Endothelial cell of umbilical vein (primary cell): ENCODE measurements at regions not wholly inside any gene's neighbourhood (a gene's known extent, or its start where the extent isn't known, plus 50 kb on each side); places are given as distances from the start of the nearest gene placed in this dataset.

ENCODE experiments used
- BruUV-seq: library from RNA; stranded (reverse); fragments of 400-500 nt; replicated peaks from 2 replicates; lab custom pipeline; 2021; lab: Mats Ljungman, UMichigan
- CTCF ChIA-PET: fragments of 300-600, 350-600 bp; sonication (Branson Sonifier 250); formaldehyde crosslinking; loops from one replicate; lab custom pipeline; 2021; ENCODE audit warnings: antibody characterized with exemption, inconsistent platforms; lab: Charles Lee
- POLR2A ChIA-PET: fragments of 300-600, 350-600 bp; sonication (Branson Sonifier 250); formaldehyde crosslinking; loops from one replicate; lab custom pipeline; 2021; ENCODE audit warnings: antibody characterized with exemption, inconsistent platforms; lab: Charles Lee
- DNase-seq: peaks from one replicate; pipeline ENCODE4 v3.0.0-alpha.2; 2011; ENCODE audit warnings: low read depth, low spot score
- FAIRE-seq: peaks from 2 replicates; lab custom pipeline; 2011; peaks lifted over from hg19 to GRCh38; lab: Jason Lieb, UNC
- H2AFZ ChIP-seq: 2 replicates; pipeline ENCODE4 v1.6.0; 2012; ENCODE audit warnings: low read depth, low read length, control low read depth, inconsistent platforms
- H3K27ac ChIP-seq: 2 replicates; pipeline ENCODE4 v1.5.1; 2011; ENCODE audit warnings: low read depth, mild to moderate bottlenecking, control low read depth, low read length, moderate library complexity; ENCODE audit not compliant: insufficient read depth
- H3K27me3 ChIP-seq, 2 experiments: 2 replicates each; pipeline versions ENCODE4 v1.6.0 to v1.6.1; 2011; ENCODE audit warnings: low read length in 2 of 2, mixed read lengths in 1 of 2; ENCODE audit not compliant: control insufficient read depth in 2 of 2, insufficient read depth in 2 of 2
- H3K36me3 ChIP-seq, 2 experiments: 2 replicates in 1 of 2; 3 replicates in 1 of 2; pipeline ENCODE4 v1.5.1; 2011; ENCODE audit warnings: low read length in 2 of 2, mild to moderate bottlenecking in 1 of 2, moderate library complexity in 1 of 2; ENCODE audit not compliant: control insufficient read depth in 2 of 2, insufficient read depth in 2 of 2; ENCODE audit errors: extremely low read depth in 1 of 2
- H3K4me1 ChIP-seq: 3 replicates; pipeline ENCODE4 v1.5.1; 2011; ENCODE audit warnings: mild to moderate bottlenecking, low read length; ENCODE audit not compliant: control insufficient read depth, insufficient read depth; ENCODE audit errors: extremely low read depth
- H3K4me2 ChIP-seq: 2 replicates; pipeline ENCODE4 v1.6.1; 2011; ENCODE audit warnings: low read length, control low read depth, mixed read lengths; ENCODE audit not compliant: insufficient read depth
- H3K4me3 ChIP-seq, 3 experiments: fragments of 200-600 bp in 1 of 3; sonication (generic), shearing (Covaris generic) in 1 of 3; replicated peaks in 1 of 3; 2 replicates each; pipeline ENCODE4 v1.5.1; 2011 to 2016; ENCODE audit warnings: control low read depth in 3 of 3, low read length in 3 of 3, mild to moderate bottlenecking in 2 of 3, inconsistent platforms in 1 of 3, low read depth in 1 of 3, moderate library complexity in 1 of 3; ENCODE audit not compliant: insufficient read depth in 1 of 3
- H3K79me2 ChIP-seq: 2 replicates; pipeline ENCODE4 v1.6.0; 2012; ENCODE audit warnings: low read length, inconsistent platforms; ENCODE audit not compliant: control insufficient read depth, insufficient read depth
- H3K9ac ChIP-seq: replicated peaks from 2 replicates; pipeline ENCODE3; 2011; ENCODE audit warnings: low read length, control low read depth; ENCODE audit not compliant: insufficient read depth; ENCODE audit errors: extremely low read depth
- H3K9me1 ChIP-seq: replicated peaks from 3 replicates; pipeline ENCODE4 v1.6.0; 2011; ENCODE audit warnings: mild to moderate bottlenecking, low read length; ENCODE audit not compliant: control insufficient read depth, insufficient read depth; ENCODE audit errors: extremely low read depth
- H3K9me3 ChIP-seq: replicated peaks from 2 replicates; pipeline ENCODE4 v1.5.1; 2012; ENCODE audit warnings: low read length, inconsistent platforms; ENCODE audit not compliant: control insufficient read depth, insufficient read depth
- H4K20me1 ChIP-seq: replicated peaks from 2 replicates; pipeline ENCODE3; 2011; ENCODE audit warnings: mild to moderate bottlenecking, low read length; ENCODE audit not compliant: control insufficient read depth, insufficient read depth; ENCODE audit errors: extremely low read depth
- CTCF ChIP-seq, 2 donors: IDR thresholded peaks; 1 replicate in 1 of 2; 2 replicates in 1 of 2; pipeline ENCODE4 v1.5.1; 2011; ENCODE audit warnings: low read length in 2 of 2, mild to moderate bottlenecking in 2 of 2, moderate library complexity in 2 of 2, control low read depth in 1 of 2, inconsistent platforms in 1 of 2, low read depth in 1 of 2; ENCODE audit not compliant: insufficient read depth in 1 of 2; ENCODE audit errors: extremely low read depth in 1 of 2
- EZH2 ChIP-seq: IDR thresholded peaks from 2 replicates; pipeline ENCODE4 v1.6.1; 2012; ENCODE audit warnings: borderline replicate concordance, low read depth, mild to moderate bottlenecking, moderate library complexity, low read length, inconsistent platforms; ENCODE audit not compliant: severe bottlenecking
- FOS ChIP-seq: IDR thresholded peaks from 2 replicates; pipeline ENCODE4 v1.6.1; 2011; ENCODE audit warnings: mild to moderate bottlenecking, low read length, moderate library complexity, borderline replicate concordance; ENCODE audit not compliant: insufficient read depth
- GATA2 ChIP-seq: IDR thresholded peaks from 2 replicates; pipeline ENCODE4 v1.7.0; 2011; ENCODE audit warnings: low read depth, mild to moderate bottlenecking, moderate library complexity, mixed read lengths, low read length; ENCODE audit not compliant: insufficient read length, insufficient read depth
- JUN ChIP-seq: IDR thresholded peaks from 2 replicates; pipeline ENCODE4 v1.6.1; 2011; ENCODE audit warnings: borderline replicate concordance, low read depth; ENCODE audit not compliant: insufficient read length, insufficient read depth
- MAX ChIP-seq: IDR thresholded peaks from 2 replicates; pipeline ENCODE4 v1.6.1; 2011; ENCODE audit not compliant: insufficient read depth, insufficient read length
- MYC ChIP-seq: IDR thresholded peaks from one replicate; pipeline ENCODE4 v1.6.1; 2011; ENCODE audit warnings: mild to moderate bottlenecking, low read depth, low read length
- POLR2A ChIP-seq: IDR thresholded peaks from 2 replicates; pipeline ENCODE4 v1.6.1; 2012; ENCODE audit warnings: low read depth, mild to moderate bottlenecking, control low read depth, low read length
- POLR2AphosphoS5 ChIP-seq: IDR thresholded peaks from 2 replicates; pipeline ENCODE4 v1.6.1; 2012; ENCODE audit warnings: low read depth, mild to moderate bottlenecking, control low read depth, low read length, moderate library complexity; ENCODE audit not compliant: insufficient read depth
- dilution Hi-C: fragments of 300-500 bp; cut with MboI; formaldehyde crosslinking; loops from one replicate; pipeline ENCODE4 v1.15.0; 2019; ENCODE audit warnings: low sequenced_read_pairs; ENCODE audit not compliant: extremely low pct_ligation_motif_present
- intact Hi-C: fragments of 100-400 bp; cut with micrococcal nuclease; formaldehyde crosslinking; loops from one replicate; pipeline ENCODE4 v1.10.0; 2022

- Histone ChIP-seq H3K36me3 (no peaks in the 10 kb centered on the region), H2AFZ (no peak overlapping the region), H3K9me3 (no peaks in the 10 kb centered on the region), H4K20me1 (no peaks in the 10 kb centered on the region), H3K9me1 (no peaks in the 10 kb centered on the region), H3K4me3 (no peak overlapping the region), H3K4me2 (no peak overlapping the region), H3K4me1 (no peaks in the 10 kb centered on the region), H3K9ac (no peak overlapping the region), H3K27ac (no peak overlapping the region), H3K27me3 (no peaks in the 10 kb centered on the region), H3K79me2 (no peaks in the 10 kb centered on the region)
- no peak for DNase-seq
- no peak for TF ChIP-seq JUN
- no peak for TF ChIP-seq POLR2A
- no peak for TF ChIP-seq EZH2
- no peak for TF ChIP-seq MYC
- no peak for TF ChIP-seq MAX
- no peak for TF ChIP-seq POLR2AphosphoS5
- TF ChIP-seq GATA2 = no peak
- no peak for TF ChIP-seq CTCF (IDR thresholded peaks at IDR 0.05; ENCODE audit: extremely low read depth in 1 of 2, insufficient read depth in 1 of 2, low read depth in 1 of 2, low read length in 2 of 2)
- no peak for TF ChIP-seq FOS
- no TSS peak for BruUV-seq
- ChIA-PET CTCF (no interaction called here), POLR2A (no interaction called here)
- FAIRE-seq = no peak
- intact Hi-C loops (no loop called here), dilution Hi-C loops (no loop called here)
These were observed 114.4 kb upstream of the POF1B start for GRCh38 chrX:85493821-85494220.
